Naive B cell (primary cell): ENCODE measurements at regions not wholly inside any gene's neighbourhood (a gene's known extent, or its start where the extent isn't known, plus 50 kb on each side); places are given as distances from the start of the nearest gene placed in this dataset.
"Not testable (repeated sequence)": the region's sequence is repeated elsewhere in the genome, so short reads cannot be mapped to it uniquely, and the experiment has no call there.

Experiments
- ATAC-seq, 2 donors: fragments of 150-1000 bp; cut with Tn5 transposase; 2 replicates each; pipeline ENCODE4 v1.10.0; 2021; ENCODE audit warnings: low read depth in 2 of 2, mild to moderate bottlenecking in 2 of 2, moderate library complexity in 2 of 2
- DNase-seq: peaks from one replicate; pipeline ENCODE4 v3.0.0; 2022
- H3K27ac Mint-ChIP-seq, 6 donors: one replicate each; pipeline ENCODE4 v1.8.0; 2020 to 2022; ENCODE audit warnings: mild to moderate bottlenecking in 6 of 6, mixed read lengths in 6 of 6, moderate library complexity in 5 of 6, inconsistent platforms in 2 of 6
- H3K27me3 Mint-ChIP-seq, 3 donors: one replicate each; pipeline ENCODE4 v1.8.0; 2021 to 2022; ENCODE audit warnings: mixed read lengths in 3 of 3, mild to moderate bottlenecking in 1 of 3
- H3K36me3 Mint-ChIP-seq, 2 donors: one replicate each; pipeline ENCODE4 v1.8.0; 2020 to 2022; ENCODE audit warnings: mixed read lengths in 2 of 2, inconsistent platforms in 1 of 2, mild to moderate bottlenecking in 1 of 2
- H3K4me1 Mint-ChIP-seq, 3 donors: one replicate each; pipeline ENCODE4 v1.8.0; 2020 to 2022; ENCODE audit warnings: mixed read lengths in 3 of 3, inconsistent platforms in 1 of 3, mild to moderate bottlenecking in 1 of 3, moderate library complexity in 1 of 3
- H3K4me3 Mint-ChIP-seq, 8 donors: one replicate each; pipeline ENCODE4 v1.8.0; 2020 to 2022; ENCODE audit warnings: mild to moderate bottlenecking in 8 of 8, mixed read lengths in 8 of 8, moderate library complexity in 8 of 8, inconsistent platforms in 2 of 8
- H3K9me3 Mint-ChIP-seq, 7 donors: one replicate each; pipeline ENCODE4 v1.8.0; 2020 to 2022; ENCODE audit warnings: mixed read lengths in 7 of 7, mild to moderate bottlenecking in 5 of 7, inconsistent platforms in 2 of 7, moderate library complexity in 1 of 7

DNA sequence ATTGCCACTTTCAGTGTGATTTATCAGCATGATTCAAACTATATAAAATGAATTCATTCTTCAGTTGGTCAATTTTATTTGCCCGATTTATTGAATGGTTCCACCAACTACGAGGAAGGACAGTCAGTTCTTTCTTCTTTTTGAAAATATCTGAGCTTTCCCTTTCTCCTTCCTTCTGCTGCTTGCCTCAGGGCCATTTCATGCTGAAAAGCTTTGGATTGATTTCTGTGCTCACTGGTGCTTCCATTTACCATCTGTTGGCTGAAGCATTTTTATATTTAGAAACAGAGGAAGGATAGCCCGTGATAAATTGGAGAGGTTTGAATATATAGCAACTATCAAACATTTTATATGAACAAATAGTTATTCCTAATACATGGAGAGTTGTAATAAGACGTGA is 68.9 kb upstream of the ADAMTS5 start:
- no peak for DNase-seq
- peaks cover 0 to 2% (median 0%) of the 10 kb centered on the region in 7 donors for H3K9me3 Mint-ChIP-seq
- no peak overlapping the region for H3K4me3 Mint-ChIP-seq
- no peak overlapping the region for H3K27ac Mint-ChIP-seq
- H3K36me3 Mint-ChIP-seq, result no peaks in the 10 kb centered on the region
- no peak for ATAC-seq
- no peaks in the 10 kb centered on the region for H3K4me1 Mint-ChIP-seq
- H3K27me3 Mint-ChIP-seq, result no peaks in the 10 kb centered on the region

DNA sequence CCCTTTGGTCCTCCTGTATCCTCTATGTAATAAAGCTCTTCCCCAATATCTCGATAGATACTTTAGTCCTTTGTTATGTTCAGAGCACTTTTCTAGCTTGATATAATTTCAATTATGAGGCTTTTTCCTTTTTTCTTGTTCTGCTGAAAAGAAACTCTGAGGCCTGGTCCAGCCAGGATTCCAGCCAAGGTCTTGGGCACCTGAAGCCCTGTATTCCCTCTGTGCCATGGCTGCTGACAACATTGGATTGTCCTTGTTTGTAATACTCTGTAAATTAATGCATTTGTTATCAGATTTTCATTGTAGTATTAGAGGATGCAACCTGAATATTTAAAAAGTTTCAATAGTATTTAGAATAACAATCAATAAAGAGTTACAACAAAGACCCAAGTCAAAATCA is 67.9 kb upstream of the ADAMTS5 start:
- Mint-ChIP-seq H3K9me3 (peaks cover 0 to 5% (median 2%) of the 10 kb centered on the region in 7 donors), H3K4me3 (no peak overlapping the region), H3K27ac (no peak overlapping the region), H3K36me3 (no peaks in the 10 kb centered on the region), H3K4me1 (no peaks in the 10 kb centered on the region), H3K27me3 (no peaks in the 10 kb centered on the region)
- DNase-seq (no peak), ATAC-seq (no peak)

DNA sequence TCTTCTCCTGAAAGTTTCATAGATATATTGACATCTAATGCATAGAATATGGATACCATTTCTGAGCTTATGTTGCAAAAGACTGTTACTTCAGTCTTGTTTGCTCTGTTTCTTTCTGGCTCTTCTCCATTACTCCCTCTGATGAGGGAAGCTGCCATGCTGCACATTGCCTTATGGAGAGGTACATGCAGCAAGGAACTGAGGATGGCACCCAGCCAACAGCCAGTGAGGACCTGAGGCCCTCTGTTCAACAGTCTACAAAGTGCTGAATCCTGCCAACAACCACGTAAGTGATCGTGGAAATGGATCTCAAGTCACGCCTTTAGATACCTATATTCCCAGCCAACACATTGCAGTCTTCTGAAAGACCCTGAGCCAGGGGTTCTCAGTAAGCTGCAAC is 66.6 kb upstream of the ADAMTS5 start:
- DNase-seq (no peak), ATAC-seq (no peak)
- Mint-ChIP-seq H3K4me1 (no peaks in the 10 kb centered on the region), H3K27ac (no peak overlapping the region), H3K36me3 (no peaks in the 10 kb centered on the region), H3K4me3 (no peak overlapping the region), H3K27me3 (no peaks in the 10 kb centered on the region), H3K9me3 (peaks cover 0 to 5% (median 2%) of the 10 kb centered on the region in 7 donors)

DNA sequence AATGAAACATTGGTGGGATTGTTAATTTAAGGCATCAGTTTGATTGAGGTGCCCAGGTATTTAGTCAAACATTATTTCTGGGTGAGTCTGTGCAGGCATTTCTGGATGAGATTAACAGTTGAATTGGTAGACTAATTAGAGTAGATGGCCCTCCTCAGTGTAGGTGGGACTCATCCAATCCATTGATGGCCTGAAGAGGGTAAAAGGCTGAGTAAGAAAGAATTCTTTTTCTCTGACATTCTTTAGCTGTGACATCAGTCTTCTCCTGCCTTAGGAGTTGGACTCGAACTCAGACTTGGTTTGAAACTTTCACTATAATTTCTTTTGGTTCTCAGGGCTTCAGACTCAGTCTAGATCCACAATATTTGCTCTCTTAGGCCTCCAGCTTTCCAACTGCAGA is 59.6 kb upstream of the ADAMTS5 start:
- DNase-seq, result no peak
- no peak overlapping the region for H3K4me3 Mint-ChIP-seq
- H3K27ac Mint-ChIP-seq, result no peak overlapping the region
- peaks cover 0 to 6% (median 2%) of the 10 kb centered on the region in 7 donors for H3K9me3 Mint-ChIP-seq
- H3K27me3 Mint-ChIP-seq, result no peaks in the 10 kb centered on the region
- no peak for ATAC-seq
- H3K4me1 Mint-ChIP-seq, result no peaks in the 10 kb centered on the region
- no peaks in the 10 kb centered on the region for H3K36me3 Mint-ChIP-seq

DNA sequence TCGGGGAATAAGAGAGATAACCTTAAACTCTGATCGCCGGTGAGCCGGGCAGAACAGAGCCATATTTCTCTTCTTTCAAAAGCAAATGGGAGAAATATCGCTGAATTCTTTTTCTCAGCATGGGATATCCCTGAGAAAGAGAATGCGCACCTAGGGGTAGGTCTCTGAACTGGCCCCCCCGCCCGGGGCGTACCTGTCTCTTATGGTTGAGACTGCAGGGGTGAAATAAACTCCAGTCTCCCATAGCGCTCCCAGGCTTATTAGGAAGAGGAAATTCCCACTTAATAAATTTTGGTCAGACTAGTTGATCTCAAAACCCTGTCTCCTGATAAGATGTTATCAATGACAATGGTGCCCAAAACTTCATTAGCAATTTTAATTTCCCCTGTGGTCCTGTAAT is 58.8 kb upstream of the ADAMTS5 start:
- ATAC-seq, H3K27me3 Mint-ChIP-seq, H3K36me3 Mint-ChIP-seq: not testable (repeated sequence)

DNA sequence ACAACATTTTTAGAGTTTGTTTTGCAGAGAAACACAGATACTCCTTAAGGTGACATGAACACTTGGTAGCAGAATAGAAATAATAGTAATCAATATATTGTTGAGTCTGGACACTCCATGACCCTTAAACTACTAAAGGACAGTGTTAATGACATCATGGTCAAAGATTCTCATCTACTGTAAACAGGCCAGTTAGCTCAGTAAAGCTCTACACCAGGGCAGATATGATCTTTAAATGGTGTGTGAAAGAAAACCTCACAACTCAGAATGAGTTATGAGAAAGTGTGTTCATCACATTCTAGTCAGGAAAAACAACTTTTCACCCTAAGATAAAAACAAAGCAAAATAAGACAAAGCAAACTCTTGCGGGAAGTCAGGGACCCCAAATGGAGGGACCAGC is 58.1 kb upstream of the ADAMTS5 start:
- Mint-ChIP-seq H3K9me3 (peaks cover 0 to 4% (median under 1%) of the 10 kb centered on the region in 7 donors), H3K27me3 (no peaks in the 10 kb centered on the region)
- no peak for ATAC-seq

More for the DNA sequence above, 58.8 kb upstream of the ADAMTS5 start:
- H3K9me3 Mint-ChIP-seq, H3K4me1 Mint-ChIP-seq, H3K27ac Mint-ChIP-seq, DNase-seq, H3K4me3 Mint-ChIP-seq: not testable (repeated sequence)

DNA sequence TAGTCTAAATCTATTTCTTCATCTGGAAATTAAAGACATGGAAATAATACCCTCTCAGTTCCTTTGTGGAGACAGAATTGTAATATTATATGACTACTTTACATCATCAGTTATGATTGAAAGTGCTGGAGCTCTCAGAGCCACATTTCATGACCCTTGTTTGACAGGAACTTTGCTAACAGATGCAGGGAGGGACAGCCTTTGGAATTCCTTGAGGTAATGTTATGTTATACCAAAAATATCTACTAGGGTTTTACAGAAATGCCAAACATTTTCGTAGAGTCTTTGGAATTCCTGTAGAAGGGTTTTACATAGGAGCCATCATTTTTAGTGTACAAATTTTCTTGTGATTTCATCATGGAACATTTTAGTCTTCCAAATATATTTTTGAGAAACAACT is 57.4 kb upstream of the ADAMTS5 start:
- no peaks in the 10 kb centered on the region for H3K4me1 Mint-ChIP-seq
- ATAC-seq, result no peak
- H3K27me3 Mint-ChIP-seq, result no peaks in the 10 kb centered on the region
- DNase-seq, result no peak
- no peaks in the 10 kb centered on the region for H3K36me3 Mint-ChIP-seq
- peaks cover 0 to 6% (median 2%) of the 10 kb centered on the region in 7 donors for H3K9me3 Mint-ChIP-seq
- no peak overlapping the region for H3K27ac Mint-ChIP-seq
- H3K4me3 Mint-ChIP-seq, result no peak overlapping the region

More for the DNA sequence above, 58.1 kb upstream of the ADAMTS5 start:
- Mint-ChIP-seq H3K27ac (no peak overlapping the region), H3K4me1 (no peaks in the 10 kb centered on the region), H3K4me3 (no peak overlapping the region), H3K36me3 (no peaks in the 10 kb centered on the region)
- no peak for DNase-seq

DNA sequence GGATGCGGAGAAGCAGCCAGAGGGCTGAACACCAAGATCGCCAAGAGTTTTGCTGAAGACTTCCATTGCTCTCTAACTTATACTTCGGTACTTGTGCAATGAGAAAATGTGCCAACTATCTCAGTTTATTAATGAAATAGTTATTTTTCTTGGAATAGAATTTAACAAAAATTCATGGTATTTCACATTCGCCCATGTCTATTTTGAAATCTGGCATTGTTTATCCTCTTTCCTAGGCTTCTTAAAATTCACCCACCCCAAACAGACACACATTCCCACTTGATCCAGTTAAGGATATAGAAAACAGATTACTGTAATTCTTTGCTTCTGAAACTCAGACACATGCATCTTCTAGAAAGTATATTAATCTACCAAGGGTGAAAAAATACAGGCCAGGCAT is 56.3 kb upstream of the ADAMTS5 start:
- ATAC-seq, result no peak
- Mint-ChIP-seq H3K27ac (no peak overlapping the region), H3K9me3 (peaks cover 0 to 6% (median 2%) of the 10 kb centered on the region in 7 donors)

DNA sequence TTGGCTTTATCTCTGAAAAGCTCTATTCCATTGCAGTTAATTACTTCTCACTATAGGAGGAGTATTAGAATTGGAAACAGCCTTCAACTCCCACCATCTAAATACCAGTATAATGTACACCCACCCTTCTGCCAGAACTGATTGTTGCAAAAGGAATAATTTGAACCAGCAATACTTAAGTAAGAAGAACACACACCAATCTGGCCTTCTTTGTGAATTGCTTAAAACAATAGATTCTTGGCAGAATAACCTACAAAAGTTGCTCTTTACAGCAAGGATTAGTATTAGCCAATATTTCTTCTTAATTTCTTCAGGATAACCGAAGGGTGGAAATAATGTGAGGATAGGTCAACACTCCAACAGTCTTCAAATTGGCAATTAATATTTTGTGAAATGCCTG is 54.9 kb upstream of the ADAMTS5 start:
- Mint-ChIP-seq H3K27ac (no peak overlapping the region), H3K27me3 (no peaks in the 10 kb centered on the region), H3K4me3 (no peak overlapping the region), H3K9me3 (peaks cover 0 to 6% (median 2%) of the 10 kb centered on the region in 7 donors), H3K4me1 (no peaks in the 10 kb centered on the region), H3K36me3 (no peaks in the 10 kb centered on the region)
- DNase-seq, result no peak
- ATAC-seq, result no peak

More for the DNA sequence above, 56.3 kb upstream of the ADAMTS5 start:
- H3K36me3 Mint-ChIP-seq, result no peaks in the 10 kb centered on the region
- no peak for DNase-seq
- H3K27me3 Mint-ChIP-seq, result no peaks in the 10 kb centered on the region
- no peaks in the 10 kb centered on the region for H3K4me1 Mint-ChIP-seq
- no peak overlapping the region for H3K4me3 Mint-ChIP-seq

DNA sequence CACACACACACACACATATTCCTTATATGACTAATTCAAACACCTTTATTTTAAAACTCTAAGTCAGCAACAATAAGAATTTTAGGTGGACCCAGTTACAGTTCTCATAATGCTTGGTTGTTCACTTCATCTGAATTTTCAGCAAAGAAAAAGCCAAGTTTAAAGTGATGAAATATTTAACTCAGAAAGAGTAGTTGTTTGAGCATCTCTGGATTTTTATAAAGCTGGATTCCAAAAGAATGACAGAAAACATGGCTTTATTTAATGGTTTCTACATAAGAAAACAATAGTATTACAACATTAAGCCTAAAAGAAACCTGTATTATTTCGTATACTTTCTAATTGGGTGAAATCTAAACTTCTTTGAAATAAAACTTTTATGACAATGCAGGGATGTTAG is 54.2 kb upstream of the ADAMTS5 start:
- no peaks in the 10 kb centered on the region for H3K4me1 Mint-ChIP-seq
- H3K27ac Mint-ChIP-seq, result no peak overlapping the region
- no peaks in the 10 kb centered on the region for H3K27me3 Mint-ChIP-seq
- no peak overlapping the region for H3K4me3 Mint-ChIP-seq
- H3K36me3 Mint-ChIP-seq, result no peaks in the 10 kb centered on the region
- DNase-seq, result no peak
- no peak for ATAC-seq
- peaks cover 0 to 6% (median 2%) of the 10 kb centered on the region in 7 donors for H3K9me3 Mint-ChIP-seq

DNA sequence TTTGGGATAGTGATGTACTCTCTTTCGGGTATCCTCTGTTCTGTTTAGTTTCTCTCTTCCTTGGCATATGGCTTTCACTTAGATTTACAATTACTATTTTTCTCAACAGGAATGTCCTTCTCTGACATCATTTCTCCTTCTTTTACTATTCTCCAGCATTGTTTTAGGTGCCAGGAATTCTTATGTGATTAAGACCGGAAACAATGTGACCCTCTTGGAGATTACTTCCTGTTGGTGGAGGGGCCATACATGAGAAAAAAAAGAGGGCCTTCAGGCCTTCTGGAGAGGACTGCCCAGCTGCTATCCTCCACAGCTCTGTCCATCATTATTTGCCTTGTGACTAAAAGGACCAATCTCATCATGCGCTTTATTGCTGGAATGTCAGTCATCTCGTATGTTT is 50.4 kb upstream of the ADAMTS5 start:
- H3K27me3 Mint-ChIP-seq, result no peaks in the 10 kb centered on the region

More for the DNA sequence above, 50.4 kb upstream of the ADAMTS5 start:
- H3K9me3 Mint-ChIP-seq, result peaks cover 0 to 7% (median 0%) of the 10 kb centered on the region in 7 donors
- no peak overlapping the region for H3K27ac Mint-ChIP-seq
- H3K4me1 Mint-ChIP-seq, result no peaks in the 10 kb centered on the region
- no peaks in the 10 kb centered on the region for H3K36me3 Mint-ChIP-seq
- no peak overlapping the region for H3K4me3 Mint-ChIP-seq
- ATAC-seq (no peak), DNase-seq (no peak)
